HG02852 (cell line): ENCODE measurements at regions not wholly inside any gene's neighbourhood (a gene's known extent, or its start where the extent isn't known, plus 50 kb on each side); places are given as distances from the start of the nearest gene placed in this dataset.
"Not testable (repeated sequence)": the region's sequence is repeated elsewhere in the genome, so short reads cannot be mapped to it uniquely, and the experiment has no call there.

ENCODE experiments used
- ATAC-seq: cut with Tn5 transposase; IDR thresholded peaks from one replicate; pipeline ENCODE4 v1.9.1; 2021; ENCODE audit warnings: mild to moderate bottlenecking, moderate library complexity; ENCODE audit not compliant: unreplicated experiment

DNA sequence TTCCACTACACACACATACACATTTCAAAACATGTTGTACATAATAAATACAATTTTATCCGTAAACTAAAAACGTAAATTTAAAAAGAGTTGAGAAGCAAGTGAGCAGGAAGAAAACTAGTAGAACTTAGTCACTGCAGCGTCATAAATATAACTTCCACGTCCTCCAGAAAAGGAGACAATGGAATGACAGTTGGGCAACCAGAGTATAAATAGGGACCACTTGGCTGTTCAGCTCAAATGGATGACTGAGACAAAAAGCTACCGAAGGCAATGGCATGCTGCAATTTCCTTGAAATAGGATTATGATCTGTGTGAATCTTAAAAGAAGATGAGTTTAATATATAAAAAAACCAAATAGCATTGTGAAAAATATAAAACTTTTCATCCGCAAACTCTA is 438.5 kb upstream of the RGMB start:
- no peak for ATAC-seq

DNA sequence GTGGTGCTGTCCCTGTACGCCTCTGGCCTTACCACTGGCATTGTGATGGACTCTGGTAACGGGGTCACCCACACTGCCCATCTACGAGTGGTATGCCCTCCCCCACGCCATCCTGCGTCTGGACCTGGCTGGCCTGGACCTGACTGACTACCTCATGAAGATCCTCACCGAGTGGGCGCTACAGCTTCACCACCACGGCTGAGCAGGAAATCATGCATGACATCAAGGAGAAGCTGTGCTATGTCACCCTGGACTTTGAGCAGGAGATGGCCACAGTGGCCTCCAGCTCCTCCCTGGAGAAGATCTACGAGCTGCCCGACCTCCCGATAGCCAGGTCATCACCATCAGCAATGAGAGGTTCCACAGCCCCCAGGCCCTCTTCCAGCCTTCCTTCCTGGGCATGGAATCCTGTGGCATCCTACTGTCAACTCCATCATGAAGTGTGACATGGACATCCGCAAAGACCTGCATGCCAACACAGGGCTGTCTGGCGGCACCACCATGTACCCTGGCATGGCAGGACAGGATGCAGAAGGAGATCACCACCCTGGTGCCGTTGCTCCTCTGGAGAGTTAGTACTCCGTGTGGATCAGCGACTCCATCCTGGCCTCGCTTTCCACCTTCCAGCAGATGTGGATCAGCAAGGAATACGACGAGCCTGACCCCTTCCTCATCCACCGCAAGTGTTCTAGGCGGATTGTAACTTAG is 434.2 kb upstream of the RGMB start:
- no peak for ATAC-seq

DNA sequence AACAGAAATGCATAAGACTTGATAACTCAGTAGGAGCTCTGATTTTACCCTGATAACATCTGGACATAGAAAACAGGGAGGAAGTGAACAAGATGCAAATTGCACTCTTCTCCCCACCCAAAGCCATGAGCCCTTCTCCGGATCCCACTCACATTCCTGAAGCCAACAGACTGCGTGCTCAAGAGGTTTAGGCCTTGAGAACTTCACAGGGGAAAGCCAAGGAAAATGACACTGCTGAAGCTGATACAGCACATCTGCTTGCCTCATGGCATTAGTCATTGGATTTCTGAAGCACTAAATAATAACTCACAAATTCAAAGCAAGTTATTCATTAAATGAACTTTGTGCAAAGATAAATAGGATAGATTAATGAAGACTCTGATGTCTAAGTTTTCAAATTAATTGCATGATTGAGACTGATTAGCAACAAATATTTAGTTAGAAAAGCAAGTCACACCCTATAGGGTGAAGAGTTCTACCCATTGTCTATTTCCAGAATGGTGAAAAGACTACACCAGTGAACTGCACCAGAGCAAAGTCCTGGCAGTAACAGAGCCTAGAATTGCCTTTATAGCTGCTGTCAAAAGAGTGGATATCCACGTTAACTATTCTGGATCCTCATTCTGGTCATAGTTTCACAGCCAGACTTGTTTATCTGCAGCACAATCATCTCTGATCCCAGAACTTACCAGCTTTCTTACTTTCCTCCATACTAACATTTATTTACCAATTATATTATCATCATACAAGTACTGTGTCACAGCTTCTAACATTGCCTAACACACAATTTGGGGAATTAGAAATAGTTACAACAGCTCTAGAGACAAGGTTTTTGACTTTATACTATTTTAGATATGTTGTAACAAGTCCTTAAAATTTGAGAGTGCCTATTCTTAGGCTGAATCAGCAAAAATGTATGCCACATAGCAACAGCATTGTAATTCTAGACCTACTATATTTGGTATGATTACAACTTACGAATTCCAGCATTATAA is 432.1 kb upstream of the RGMB start:
- ATAC-seq: no peak

DNA sequence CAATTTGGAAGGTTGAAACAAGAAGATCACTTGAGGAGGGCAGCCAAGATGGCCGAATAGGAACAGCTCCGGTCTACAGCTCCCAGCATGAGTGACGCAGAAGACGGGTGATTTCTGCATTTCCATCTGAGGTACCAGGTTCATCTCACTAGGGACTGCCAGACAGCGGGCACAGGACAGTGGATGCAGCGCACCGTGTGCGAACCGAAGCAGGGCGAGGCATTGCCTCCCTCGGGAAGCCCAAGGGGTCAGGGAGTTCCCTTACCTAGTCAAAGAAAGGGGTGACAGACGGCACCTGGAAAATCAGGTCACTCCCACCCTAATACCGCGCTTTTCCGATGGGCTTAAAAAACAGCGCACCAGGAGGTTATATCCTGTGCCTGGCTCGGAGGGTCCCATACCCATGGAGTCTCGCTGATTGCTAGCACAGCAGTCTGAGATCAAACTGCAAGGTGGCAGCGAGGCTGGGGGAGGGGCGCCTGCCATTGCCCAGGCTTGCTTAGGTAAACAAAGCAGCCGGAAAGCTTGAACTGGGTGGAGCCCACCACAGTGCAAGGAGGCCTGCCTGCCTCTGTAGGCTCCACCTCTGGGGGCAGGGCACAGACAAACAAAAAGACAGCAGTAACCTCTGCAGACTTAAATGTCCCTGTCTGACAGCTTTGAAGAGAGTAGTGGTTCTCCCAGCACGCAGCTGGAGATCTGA is 430.4 kb upstream of the RGMB start:
- ATAC-seq: not testable (repeated sequence)

DNA sequence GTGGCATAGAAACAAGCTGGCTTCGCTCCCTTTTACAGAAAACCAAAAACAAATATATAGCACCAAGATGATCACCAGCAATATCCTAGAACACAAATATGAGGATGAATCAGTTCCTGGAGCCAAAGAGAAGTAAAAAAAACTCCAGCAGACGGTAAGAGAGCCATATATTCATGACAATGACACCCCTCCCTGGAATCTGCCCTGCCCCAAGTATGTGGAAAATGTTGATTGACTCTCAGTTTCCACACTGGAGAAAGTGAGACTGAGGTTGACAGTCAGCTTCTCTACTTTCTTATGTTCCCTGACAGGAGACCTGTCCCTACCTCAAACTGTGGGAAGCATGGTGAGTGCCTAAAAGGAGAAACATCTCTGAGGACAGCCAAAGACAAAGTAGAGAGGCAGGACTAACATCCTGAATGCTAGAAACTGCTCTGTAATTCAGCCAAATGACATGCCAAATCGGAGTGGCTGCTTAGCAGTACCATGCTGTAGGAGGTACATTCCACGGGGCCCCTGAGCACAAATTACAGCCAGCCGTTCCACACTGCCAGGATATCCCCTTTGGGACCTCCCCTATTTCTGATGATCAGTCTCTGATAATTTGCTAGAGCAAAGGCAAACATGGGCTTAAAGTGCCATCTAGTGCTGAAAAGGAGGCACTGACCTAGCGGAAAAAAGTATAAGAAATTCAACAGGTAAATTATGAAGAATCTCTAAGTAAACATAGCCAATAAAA is 424.0 kb upstream of the RGMB start:
- no peak for ATAC-seq

DNA sequence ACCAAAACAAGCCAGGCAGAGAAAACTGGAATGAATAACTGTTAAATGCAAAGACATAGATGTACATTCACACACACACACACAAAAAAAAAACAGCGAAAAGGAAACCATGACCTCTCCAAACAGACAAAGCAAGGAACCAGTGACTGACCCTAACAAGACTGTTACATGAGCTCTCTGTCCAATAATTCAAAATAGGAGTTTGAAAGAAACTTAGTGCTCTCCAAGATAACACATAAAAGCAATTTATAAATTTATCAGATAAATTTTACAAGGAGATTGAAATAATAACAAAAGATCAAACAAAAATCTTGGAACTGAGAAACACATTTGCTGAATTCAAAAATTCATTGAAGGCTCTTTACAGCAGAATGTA is 423.5 kb upstream of the RGMB start:
- no peak for ATAC-seq

DNA sequence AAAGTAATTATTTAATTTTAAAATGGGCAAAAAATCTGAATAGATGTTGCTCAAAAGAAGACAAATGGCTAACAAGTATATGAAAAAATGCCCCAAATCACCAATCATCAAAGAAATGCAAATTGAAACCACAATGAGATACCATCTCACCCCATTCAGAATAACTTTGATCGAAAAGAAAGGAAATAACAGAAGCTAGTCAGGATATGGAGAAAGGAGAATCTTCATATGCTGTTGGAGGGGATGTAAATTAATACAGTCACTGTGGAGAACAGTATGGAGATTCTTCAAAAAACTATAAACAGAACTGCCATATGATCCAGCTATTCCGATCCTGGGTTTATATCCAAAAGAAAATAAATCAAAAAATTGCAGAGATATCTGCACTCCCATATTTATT is 418.5 kb upstream of the RGMB start:
- ATAC-seq: no peak

DNA sequence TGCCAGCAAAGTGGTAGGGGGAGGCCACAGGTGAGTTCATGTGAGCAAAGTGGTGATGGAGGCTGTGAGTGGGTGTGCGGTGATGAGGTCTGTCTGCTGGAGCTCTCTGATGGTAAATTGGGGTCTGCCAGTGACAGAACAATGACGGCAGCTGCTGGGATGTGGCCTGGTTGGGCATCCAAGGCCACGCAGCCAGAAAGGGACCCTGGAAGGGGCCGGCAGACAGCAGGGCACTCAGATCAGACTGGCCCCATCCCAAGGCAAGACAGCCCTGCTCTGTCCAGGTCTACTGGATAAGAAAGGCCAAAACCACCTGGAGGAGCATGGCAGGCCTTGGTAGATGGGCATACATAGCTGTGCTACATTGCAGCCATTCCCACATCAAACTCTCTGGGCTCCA is 412.9 kb upstream of the RGMB start:
- ATAC-seq: no peak

DNA sequence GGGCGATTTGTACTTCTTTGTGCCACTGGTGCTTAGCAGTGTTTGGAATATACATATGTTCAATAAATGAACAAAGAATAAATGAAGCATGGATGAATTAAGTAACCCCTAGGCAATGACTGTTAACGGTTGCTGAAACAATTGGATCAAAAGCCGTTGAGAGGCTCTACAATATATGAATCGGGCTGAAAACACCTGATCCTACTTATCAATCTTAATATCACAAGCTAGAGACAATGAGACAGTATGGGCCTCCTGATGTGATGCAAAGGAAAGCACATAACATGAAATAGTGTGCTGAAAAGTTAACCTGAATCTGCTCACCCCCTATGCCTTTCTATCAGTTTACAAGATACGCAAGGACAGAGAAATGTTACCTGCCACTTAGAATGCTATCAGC is 410.3 kb upstream of the RGMB start:
- ATAC-seq: no peak

DNA sequence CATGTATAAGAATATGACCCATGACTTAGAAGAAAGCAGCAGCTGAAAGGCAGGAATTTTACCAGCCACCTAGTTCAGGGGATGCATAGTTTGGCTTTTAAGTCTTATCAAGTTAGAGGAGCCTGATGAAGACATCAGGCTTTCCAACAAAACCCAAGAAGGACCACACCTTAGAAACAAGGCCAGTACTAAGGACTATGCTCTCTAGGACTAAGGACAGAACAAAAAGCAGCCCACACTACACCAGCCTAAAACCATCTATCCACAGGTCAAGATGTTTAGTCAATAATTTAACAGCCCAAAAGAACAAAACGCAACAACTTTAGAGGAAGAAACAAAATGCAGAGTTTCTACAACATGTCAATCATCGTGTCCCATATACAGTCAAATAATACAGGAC is 408.9 kb upstream of the RGMB start:
- no peak for ATAC-seq

DNA sequence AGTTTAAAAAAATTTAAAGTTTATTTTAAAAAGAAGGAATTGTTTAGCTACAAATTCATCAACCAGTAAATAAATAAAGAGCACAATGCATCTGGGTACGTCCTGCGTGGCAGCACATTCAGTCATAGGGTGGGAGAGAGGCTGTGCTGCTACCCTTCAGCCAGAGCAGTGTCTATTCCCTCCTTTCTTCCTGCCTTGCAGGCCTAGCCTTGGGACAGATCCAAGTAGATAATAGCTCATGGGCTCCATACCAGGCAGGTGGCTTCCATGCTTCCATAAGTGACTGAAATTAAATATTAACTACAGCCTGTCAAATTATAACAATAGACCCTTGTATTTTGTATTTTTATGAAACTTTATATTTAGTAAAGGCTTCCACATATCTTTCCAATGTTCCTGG is 408.3 kb upstream of the RGMB start:
- no peak for ATAC-seq

DNA sequence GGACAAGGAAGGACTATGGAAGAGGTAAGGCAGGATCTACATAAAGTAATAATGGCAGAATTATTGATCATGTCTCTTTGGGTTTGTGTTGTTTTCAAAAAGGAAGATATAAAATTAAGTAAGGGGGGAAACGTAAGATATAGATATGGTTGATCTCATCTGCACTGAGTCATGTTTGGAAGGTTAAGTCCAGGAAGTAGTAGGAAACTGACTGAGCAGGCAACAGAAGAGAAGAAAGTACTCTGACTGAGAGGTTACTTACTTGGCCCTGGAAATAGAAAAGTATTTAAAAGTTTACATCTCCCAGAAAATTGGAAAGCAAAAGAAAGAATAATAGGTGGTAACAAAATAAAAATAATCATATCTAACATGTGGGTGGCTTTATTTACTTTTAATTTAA is 405.3 kb upstream of the RGMB start:
- ATAC-seq: no peak

DNA sequence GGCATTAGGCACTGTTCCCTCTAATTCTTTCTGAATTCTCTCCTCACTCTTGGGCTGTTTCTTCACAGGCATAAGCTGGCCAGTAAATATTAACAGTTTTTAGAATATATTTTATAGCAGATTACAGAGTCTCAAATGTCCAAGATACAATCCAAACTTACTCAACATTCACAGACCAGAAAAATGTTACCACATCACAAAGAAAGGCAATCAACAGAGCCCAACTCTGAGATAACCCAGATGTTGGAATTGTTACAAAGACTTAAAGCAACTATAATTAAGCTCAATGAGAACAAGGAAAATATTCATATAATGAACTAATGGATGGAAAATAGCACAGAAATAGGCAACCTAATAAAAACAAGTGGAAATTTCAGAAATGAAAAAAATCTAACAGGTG is 401.1 kb upstream of the RGMB start:
- no peak for ATAC-seq

DNA sequence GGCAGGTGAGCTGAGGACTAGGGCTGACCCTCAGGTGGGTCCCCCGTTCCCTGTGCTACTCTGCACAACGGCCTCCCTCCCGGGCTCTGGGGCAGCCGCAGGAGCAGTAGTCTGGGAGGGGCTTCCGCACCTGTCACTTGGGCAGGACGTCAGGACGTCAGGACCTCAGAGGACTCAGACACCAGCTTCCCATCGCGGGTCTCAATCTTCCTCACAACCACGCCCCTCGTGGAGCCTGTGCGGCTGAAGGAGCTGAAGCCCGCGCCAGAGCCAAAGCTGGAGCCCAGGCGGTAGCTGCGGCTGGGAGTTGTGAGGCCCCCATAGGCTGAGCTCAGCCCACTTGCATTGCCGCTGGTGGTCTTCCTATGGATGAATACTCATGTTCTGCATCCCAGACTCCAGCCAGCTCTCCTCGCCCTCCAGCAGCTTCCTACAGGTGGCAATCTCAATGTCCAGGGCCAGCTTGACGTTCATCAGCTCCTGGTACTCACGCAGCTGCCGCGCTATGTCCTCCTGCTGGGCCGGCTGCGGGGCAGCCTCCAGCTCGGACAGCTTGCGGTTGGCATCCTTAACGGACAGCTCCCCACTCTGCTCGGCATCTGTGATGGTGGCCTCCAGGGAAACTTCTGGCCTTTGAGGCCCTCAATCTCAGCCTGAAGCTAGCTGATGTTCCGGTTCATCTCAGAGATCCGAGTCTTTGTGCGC is 381.4 kb upstream of the RGMB start:
- ATAC-seq: no peak

DNA sequence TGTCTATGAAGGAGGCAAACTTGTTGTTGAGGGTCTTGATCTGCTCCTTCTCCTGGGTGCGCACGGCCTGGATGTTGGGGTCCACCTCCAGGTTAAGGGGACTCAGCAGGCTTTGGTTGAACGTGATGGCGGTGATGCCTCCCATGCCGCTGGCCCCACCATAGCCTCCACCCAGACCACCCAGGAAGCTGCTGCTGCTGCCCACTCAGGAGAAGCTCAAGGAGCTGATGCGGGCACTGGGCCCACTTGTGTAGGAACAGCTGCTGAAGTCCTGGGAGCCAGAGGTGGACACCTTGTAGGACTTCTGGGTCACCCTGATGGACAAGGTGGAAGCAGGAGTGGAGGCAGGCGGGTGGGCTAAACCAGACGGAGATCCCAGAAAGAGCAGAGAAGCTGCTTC is 380.3 kb upstream of the RGMB start:
- ATAC-seq: not testable (repeated sequence)

DNA sequence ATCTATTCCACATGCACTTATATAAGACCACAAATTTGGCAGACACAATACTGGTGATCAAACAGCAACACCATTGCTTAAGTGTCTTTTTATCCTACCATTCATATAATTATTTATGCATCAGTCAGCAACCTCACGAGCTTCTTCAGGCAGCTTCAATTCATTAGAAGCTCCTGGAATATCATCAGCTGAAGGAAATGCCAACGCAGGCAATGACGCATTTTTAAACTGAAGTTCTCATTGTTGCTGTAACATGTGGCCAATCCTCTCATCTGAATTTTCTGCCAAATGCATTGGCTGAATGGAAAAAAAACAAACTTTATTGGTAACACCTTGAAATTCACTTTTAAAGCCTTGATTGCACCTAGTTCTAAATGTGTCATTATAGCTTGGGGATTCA is 376.4 kb upstream of the RGMB start:
- no peak for ATAC-seq

DNA sequence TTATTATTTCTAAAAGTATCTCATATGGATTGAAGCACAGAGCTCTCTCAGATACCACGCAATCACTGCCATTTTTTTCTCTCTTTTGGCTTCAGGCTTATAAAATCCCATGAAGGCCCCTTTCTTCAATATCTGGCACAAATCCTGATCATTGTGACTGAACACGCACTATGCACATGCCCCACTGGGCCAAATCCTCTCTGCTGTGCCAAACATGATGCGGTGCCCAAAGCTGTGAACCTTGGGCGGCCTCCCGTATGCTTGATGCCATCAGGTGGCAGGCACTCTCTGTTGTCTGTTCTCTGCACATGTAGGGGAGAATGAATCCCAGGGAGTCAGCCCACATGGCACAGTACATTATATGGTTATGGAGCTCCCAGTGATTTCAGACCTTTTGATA is 375.0 kb upstream of the RGMB start:
- no peak for ATAC-seq

DNA sequence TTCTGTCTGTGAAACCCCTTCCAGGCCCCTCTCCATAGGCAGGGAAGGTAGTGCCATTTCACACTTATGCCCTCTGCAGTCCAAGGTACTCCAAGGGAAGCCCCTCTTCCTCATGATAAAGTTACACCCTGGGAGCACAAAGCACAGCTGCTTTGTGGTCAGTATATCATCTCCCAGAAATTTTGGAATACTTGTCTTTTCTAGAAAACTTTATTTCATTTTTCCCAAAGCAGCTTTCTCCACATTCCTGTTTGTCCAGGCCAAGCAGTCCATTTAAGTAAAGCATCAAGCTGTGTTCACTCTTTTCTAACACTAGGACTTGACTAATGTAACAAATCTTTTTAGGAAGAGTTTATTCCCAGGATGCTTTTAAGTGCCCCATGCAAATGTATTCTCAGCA is 371.8 kb upstream of the RGMB start:
- ATAC-seq: no peak

DNA sequence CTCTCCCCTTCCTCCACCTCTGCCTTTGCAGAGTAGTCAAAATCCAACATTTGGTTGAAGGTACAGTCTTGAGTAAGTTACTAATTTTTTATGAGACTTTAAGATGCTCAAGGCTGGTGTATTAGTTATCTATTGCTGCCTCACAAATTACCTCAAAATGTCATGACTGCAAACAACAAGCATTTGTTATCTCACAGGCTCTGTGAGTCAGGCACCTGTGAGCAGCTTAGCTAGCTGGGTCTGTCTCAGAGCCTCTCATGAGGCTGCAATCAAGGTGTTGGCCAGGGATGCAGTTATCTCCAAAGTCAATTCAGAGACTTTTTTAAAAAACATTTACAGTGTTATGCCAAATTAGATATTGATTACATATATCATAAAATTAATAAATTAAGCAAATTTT is 371.3 kb upstream of the RGMB start:
- no peak for ATAC-seq

DNA sequence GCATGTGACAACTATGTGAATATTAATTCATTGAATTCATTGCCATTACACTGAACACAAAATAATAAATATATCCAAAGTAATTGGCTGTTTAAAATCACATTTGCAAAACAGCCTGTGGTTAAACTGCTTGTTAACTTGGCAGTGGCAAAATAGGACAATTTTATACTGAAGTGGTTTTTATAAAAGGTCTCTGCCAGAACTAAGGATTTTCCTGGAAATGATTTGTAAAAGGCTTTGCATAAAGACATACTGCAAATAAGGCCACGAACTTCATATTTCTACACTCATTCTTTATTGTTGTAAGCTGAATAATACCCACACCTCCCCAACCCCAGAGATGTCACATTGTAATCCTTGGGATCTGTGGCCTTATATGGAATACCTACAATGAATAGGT is 370.3 kb upstream of the RGMB start:
- ATAC-seq: no peak
